ENCODE measurements at regions not wholly inside any gene's neighbourhood (a gene's known extent, or its start where the extent isn't known, plus 50 kb on each side); places are given as distances from the start of the nearest gene placed in this dataset.
A peak's percentile ranks its signal among the peaks of the same experiment; 100 is the strongest.

GRCh38 chr18:9016633-9017166 lies 85.8 kb upstream of the NDUFV2 start (continued):
- TF ChIP-seq ZBTB40 (IDR thresholded peaks at IDR 0.05) (no peak), ZBTB40 (CRISPR knock-in tag; IDR thresholded peaks at IDR 0.05) (no peak), RBM25 (IDR thresholded peaks at IDR 0.05; ENCODE audit: low read depth, low read length, severe bottlenecking) (no peak), HCFC1 (IDR thresholded peaks at IDR 0.05; ENCODE audit: low read depth, low read length) (no peak), ESRRB (CRISPR knock-in tag; IDR thresholded peaks at IDR 0.05; ENCODE audit: borderline replicate concordance) (no peak), ZNF79 (CRISPR knock-in tag; IDR thresholded peaks at IDR 0.05; ENCODE audit: low read depth) (0 out of 2 replicates have a peak, but pooled peaks have one; percentile 4), PTRF (tag; IDR thresholded peaks at IDR 0.05) (peak; percentile 69), HDAC1 (IDR thresholded peaks at IDR 0.05) (peak in 1 of 2 experiments; percentile 37; a peak in 1 of 4 replicates), ATF7 (IDR thresholded peaks at IDR 0.05) (no peak), BCLAF1 (IDR thresholded peaks at IDR 0.05; ENCODE audit: borderline replicate concordance in 1 of 2, control insufficient read depth in 1 of 2, low read depth in 2 of 2, low read length in 1 of 2) (no peak), RNF219 (CRISPR knock-in tag; IDR thresholded peaks at IDR 0.05) (no peak), NR2C1 (IDR thresholded peaks at IDR 0.05) (no peak), NR2C1 (tag; IDR thresholded peaks at IDR 0.05) (peak; percentile 36; the same call in 1 of the 2 replicates)

All from K562 (cell line).